SK-N-SH (cell line): ENCODE measurements at regions not wholly inside any gene's neighbourhood (a gene's known extent, or its start where the extent isn't known, plus 50 kb on each side); places are given as distances from the start of the nearest gene placed in this dataset.

Source experiments
- CTCF ChIA-PET: fragments of 300-600, 350-600 bp; formaldehyde crosslinking; extraction: SDS; loops from one replicate; lab custom pipeline; 2021; lab: Yijun Ruan, JAX
- POLR2A ChIA-PET: fragments of 350-600 bp; sonication (Branson Sonifier 250); formaldehyde crosslinking; extraction: SDS; loops from one replicate; lab custom pipeline; 2020; ENCODE audit warnings: antibody characterized with exemption, inconsistent platforms; lab: Yijun Ruan, JAX
- DNase-seq: peaks from one replicate; pipeline ENCODE4 v3.0.0; 2012
- H2AFZ ChIP-seq: fragments of 200-600 bp; sonication (generic); 2 replicates; pipeline ENCODE4 v1.8.1; 2016; ENCODE audit warnings: antibody characterized with exemption, mild to moderate bottlenecking, low read depth
- H3F3A ChIP-seq: fragments of 200-600 bp; sonication (generic); replicated peaks from 2 replicates; pipeline ENCODE3; 2016; ENCODE audit warnings: antibody characterized with exemption, mild to moderate bottlenecking; ENCODE audit not compliant: insufficient read depth
- H3K27ac ChIP-seq, 2 experiments: fragments of 200-500 bp in 1 of 2; fragments of 200-600 bp in 1 of 2; sonication (Bioruptor generic) in 1 of 2; sonication (generic), shearing (Covaris generic) in 1 of 2; 2 replicates each; pipeline versions ENCODE4 v1.5.1 to v1.6.1; 2014 to 2016; ENCODE audit warnings: low read depth in 2 of 2, inconsistent platforms in 1 of 2, low read length in 1 of 2, mild to moderate bottlenecking in 1 of 2, mixed read lengths in 1 of 2
- H3K27me3 ChIP-seq: fragments of 200-600 bp; sonication (generic), shearing (Covaris generic); 2 replicates; pipeline ENCODE4 v1.6.1; 2016; ENCODE audit warnings: mixed run types; ENCODE audit not compliant: insufficient read depth
- H3K36me3 ChIP-seq, 2 experiments: fragments of 200-500 bp in 1 of 2; fragments of 200-600 bp in 1 of 2; sonication (Bioruptor generic) in 1 of 2; sonication (generic) in 1 of 2; replicated peaks in 1 of 2; 2 replicates each; pipeline versions ENCODE3 to v1.5.1; 2014 to 2016; ENCODE audit warnings: low read length in 1 of 2, mild to moderate bottlenecking in 1 of 2; ENCODE audit not compliant: insufficient read depth in 2 of 2, control insufficient read depth in 1 of 2
- H3K4me1 ChIP-seq, 2 experiments: fragments of 200-500 bp in 1 of 2; fragments of 200-600 bp in 1 of 2; sonication (Bioruptor generic) in 1 of 2; sonication (generic), shearing (Covaris generic) in 1 of 2; 2 replicates each; pipeline versions ENCODE4 v1.5.1 to v1.6.1; 2014 to 2016; ENCODE audit warnings: low read depth in 1 of 2, low read length in 1 of 2, mixed run types in 1 of 2; ENCODE audit not compliant: insufficient read depth in 2 of 2, control insufficient read depth in 1 of 2
- H3K4me2 ChIP-seq: fragments of 200-600 bp; sonication (generic), shearing (Covaris generic); 2 replicates; pipeline ENCODE4 v1.6.1; 2017; ENCODE audit warnings: mixed run types
- H3K4me3 ChIP-seq, 2 experiments: fragments of 200-500 bp in 1 of 2; fragments of 200-600 bp in 1 of 2; sonication (Bioruptor generic) in 1 of 2; sonication (generic), shearing (Covaris generic) in 1 of 2; 2 replicates each; pipeline versions ENCODE4 v1.5.1 to v1.8.1; 2014 to 2016; ENCODE audit warnings: low read depth in 2 of 2, inconsistent platforms in 1 of 2, low read length in 1 of 2, mild to moderate bottlenecking in 1 of 2, mixed read lengths in 1 of 2, moderate library complexity in 1 of 2
- H3K79me2 ChIP-seq: fragments of 200-600 bp; sonication (generic); 2 replicates; pipeline ENCODE4 v1.8.1; 2017; ENCODE audit warnings: mild to moderate bottlenecking; ENCODE audit not compliant: insufficient read depth
- H3K9ac ChIP-seq: fragments of 200-600 bp; sonication (generic); 2 replicates; pipeline ENCODE4 v1.6.1; 2017; ENCODE audit warnings: mixed run types
- H3K9me2 ChIP-seq: fragments of 200-600 bp; sonication (generic); 2 replicates; pipeline ENCODE4 v1.6.1; 2017; ENCODE audit warnings: mixed run types
- H3K9me3 ChIP-seq: fragments of 200-600 bp; sonication (generic); 2 replicates; pipeline ENCODE4 v1.6.1; 2017; ENCODE audit warnings: mixed run types, mild to moderate bottlenecking, moderate library complexity
- H4K20me1 ChIP-seq: fragments of 200-600 bp; sonication (generic); 2 replicates; pipeline ENCODE4 v1.6.1; 2017; ENCODE audit warnings: mild to moderate bottlenecking, mixed run types; ENCODE audit not compliant: insufficient read depth
- CHD2 ChIP-seq: fragments of 150-350 bp; IDR thresholded peaks from 2 replicates; pipeline ENCODE4 v1.6.1; 2018; ENCODE audit warnings: low read length; ENCODE audit not compliant: partially characterized antibody
- CTCF ChIP-seq: fragments of 200-600 bp; sonication (generic); IDR thresholded peaks from 2 replicates; pipeline ENCODE4 v1.6.1; 2017; ENCODE audit warnings: antibody characterized with exemption, mild to moderate bottlenecking, moderate library complexity
- ELF1 ChIP-seq: IDR thresholded peaks from 2 replicates; pipeline ENCODE4 v1.4.0; 2012
- FOXM1 ChIP-seq: IDR thresholded peaks from 2 replicates; pipeline ENCODE4 v1.4.0; 2012; ENCODE audit warnings: low read depth, mild to moderate bottlenecking
- GATA2 ChIP-seq: sonication (generic); formaldehyde crosslinking; IDR thresholded peaks from 2 replicates; pipeline ENCODE4 v1.5.0; 2020; ENCODE audit warnings: mild to moderate bottlenecking, missing genetic modification reagents
- JUND ChIP-seq: IDR thresholded peaks from 2 replicates; pipeline ENCODE4 v1.4.0; 2012
- NRF1 ChIP-seq: IDR thresholded peaks from 2 replicates; pipeline ENCODE4 v1.6.1; 2012; ENCODE audit warnings: low read depth, mild to moderate bottlenecking, low read length
- REST ChIP-seq: IDR thresholded peaks from 2 replicates; pipeline ENCODE4 v1.6.1; 2012; ENCODE audit warnings: mild to moderate bottlenecking, low read depth, low read length, moderate library complexity
- RFX5 ChIP-seq: IDR thresholded peaks from 2 replicates; pipeline ENCODE4 v1.6.1; 2012; ENCODE audit warnings: mild to moderate bottlenecking, improper control_type of control experiment, low read length
- RXRA ChIP-seq: IDR thresholded peaks from 2 replicates; pipeline ENCODE4 v1.4.0; 2012; ENCODE audit warnings: low read depth, mild to moderate bottlenecking, borderline replicate concordance
- SIN3A ChIP-seq: IDR thresholded peaks from 2 replicates; pipeline ENCODE4 v1.6.1; 2012; ENCODE audit warnings: low read depth, mild to moderate bottlenecking, low read length, moderate library complexity, borderline replicate concordance
- TAF1 ChIP-seq: IDR thresholded peaks from 2 replicates; pipeline ENCODE4 v1.6.1; 2012; ENCODE audit warnings: low read depth, mild to moderate bottlenecking, low read length, moderate library complexity, borderline replicate concordance
- USF2 ChIP-seq: fragments of 150-350 bp; IDR thresholded peaks from 2 replicates; pipeline ENCODE4 v1.6.1; 2017; ENCODE audit warnings: antibody characterized with exemption, low read length, low read depth, borderline replicate concordance
- YY1 ChIP-seq: IDR thresholded peaks from 2 replicates; pipeline ENCODE4 v1.4.0; 2012; ENCODE audit warnings: low read depth, mild to moderate bottlenecking
- ZBTB33 ChIP-seq: IDR thresholded peaks from 2 replicates; pipeline ENCODE4 v1.4.0; 2012; ENCODE audit warnings: low read depth, borderline replicate concordance
- WGBS: methylation state at CpG from one replicate; pipeline ENCODE4 v1.1.6; 2017; ENCODE audit warnings: low lambda C conversion rate; 5-methylcytosine and 5-hydroxymethylcytosine counted together
- TF ChIP-seq, protein P1 (sequence below): IDR thresholded peaks from 2 replicates; pipeline ENCODE4 v1.4.0; 2012; ENCODE audit warnings: low read depth, borderline replicate concordance
- TF ChIP-seq, protein P2 (sequence below): fragments of 150-350 bp; IDR thresholded peaks from 2 replicates; pipeline ENCODE4 v1.6.1; 2016; ENCODE audit warnings: mild to moderate bottlenecking, low read depth, low read length

- TF ChIP-seq REST (no peak), ZBTB33 (no peak), TAF1 (no peak), YY1 (no peak), GATA2 (0 out of 2 replicates have a peak, but pooled peaks have one; percentile 22), SIN3A (no peak), RXRA (no peak), USF2 (no peak)
Observed at GRCh38 chr9:109904666-109905065, 124.7 kb downstream of the PALM2AKAP2 start (continued).

GRCh38 chr9:109905472-109905871 is 125.5 kb downstream of the PALM2AKAP2 start:
- Histone ChIP-seq H3K9me3 (no peaks in the 10 kb centered on the region), H3K4me1 (peaks cover 3 to 23% of the 10 kb centered on the region in 2 experiments), H3K4me3 (no peak overlapping the region), H3F3A (peaks cover 6% of the 10 kb centered on the region), H3K9ac (no peak overlapping the region), H3K36me3 (no peaks in the 10 kb centered on the region), H3K27me3 (no peaks in the 10 kb centered on the region), H3K4me2 (no peak overlapping the region), H2AFZ (no peak overlapping the region), H3K79me2 (peaks cover 43% of the 10 kb centered on the region), H4K20me1 (peaks cover 5% of the 10 kb centered on the region; the same call in 1 of the 2 replicates), H3K27ac (no peak overlapping the region), H3K9me2 (no peaks in the 10 kb centered on the region)
- DNase-seq = no peak
- ChIA-PET POLR2A (no interaction called here), CTCF (interaction anchor here (1.0 to 9.3 kb wide), 3 partner anchors 19 to 247 kb away, joined by 3 to 179 read pairs (median 11); no protein-coding TSS in a partner anchor)
- TF ChIP-seq USF2 = no peak
- TF ChIP-seq RFX5 = no peak
- TF ChIP-seq RXRA = no peak
- TF ChIP-seq NRF1 = no peak
- TF ChIP-seq ELF1 = no peak
- TF ChIP-seq JUND = no peak
- TF ChIP-seq CHD2 = no peak
- TF ChIP-seq, protein P1, sequence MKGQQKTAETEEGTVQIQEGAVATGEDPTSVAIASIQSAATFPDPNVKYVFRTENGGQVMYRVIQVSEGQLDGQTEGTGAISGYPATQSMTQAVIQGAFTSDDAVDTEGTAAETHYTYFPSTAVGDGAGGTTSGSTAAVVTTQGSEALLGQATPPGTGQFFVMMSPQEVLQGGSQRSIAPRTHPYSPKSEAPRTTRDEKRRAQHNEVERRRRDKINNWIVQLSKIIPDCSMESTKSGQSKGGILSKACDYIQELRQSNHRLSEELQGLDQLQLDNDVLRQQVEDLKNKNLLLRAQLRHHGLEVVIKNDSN = no peak
- TF ChIP-seq FOXM1 = no peak
- TF ChIP-seq CTCF = no peak
- TF ChIP-seq ZBTB33 = no peak
- TF ChIP-seq, protein P2, sequence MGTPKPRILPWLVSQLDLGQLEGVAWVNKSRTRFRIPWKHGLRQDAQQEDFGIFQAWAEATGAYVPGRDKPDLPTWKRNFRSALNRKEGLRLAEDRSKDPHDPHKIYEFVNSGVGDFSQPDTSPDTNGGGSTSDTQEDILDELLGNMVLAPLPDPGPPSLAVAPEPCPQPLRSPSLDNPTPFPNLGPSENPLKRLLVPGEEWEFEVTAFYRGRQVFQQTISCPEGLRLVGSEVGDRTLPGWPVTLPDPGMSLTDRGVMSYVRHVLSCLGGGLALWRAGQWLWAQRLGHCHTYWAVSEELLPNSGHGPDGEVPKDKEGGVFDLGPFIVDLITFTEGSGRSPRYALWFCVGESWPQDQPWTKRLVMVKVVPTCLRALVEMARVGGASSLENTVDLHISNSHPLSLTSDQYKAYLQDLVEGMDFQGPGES = no peak
- WGBS = 94% methylated on average over 6 of the region's 9 CpGs
